ENCODE measurements at regions not wholly inside any gene's neighbourhood (a gene's known extent, or its start where the extent isn't known, plus 50 kb on each side); places are given as distances from the start of the nearest gene placed in this dataset.

- Mint-ChIP-seq H3K36me3 (ENCODE audit: insufficient read depth in 2 of 2) (no peaks in the 10 kb centered on the region), H3K4me1 (ENCODE audit: low read depth) (no peaks in the 10 kb centered on the region), H3K4me3 (no peak overlapping the region), H3K27me3 (ENCODE audit: low read depth) (peaks cover 17% of the 10 kb centered on the region), H3K9me3 (no peaks in the 10 kb centered on the region), H3K27ac (no peak overlapping the region)
- no peak for ATAC-seq (replicated peaks in 1 of 2)
- DNase-seq, result no peak
Observed at GRCh38 chr10:2748287-2748686, 319.1 kb upstream of the PFKP start.

- no peak for ATAC-seq (replicated peaks in 1 of 2)
- no peak for DNase-seq
- no peaks in the 10 kb centered on the region for H3K36me3 Mint-ChIP-seq (ENCODE audit: insufficient read depth in 2 of 2)
- no peaks in the 10 kb centered on the region for H3K9me3 Mint-ChIP-seq
- no peaks in the 10 kb centered on the region for H3K4me1 Mint-ChIP-seq (ENCODE audit: low read depth)
- H3K4me3 Mint-ChIP-seq, result no peak overlapping the region
- H3K27me3 Mint-ChIP-seq (ENCODE audit: low read depth), result peaks cover 17% of the 10 kb centered on the region
- no peak overlapping the region for H3K27ac Mint-ChIP-seq
Observed at GRCh38 chr10:2746638-2747037, 320.7 kb upstream of the PFKP start.

- Mint-ChIP-seq H3K27ac (no peak overlapping the region), H3K4me3 (no peak overlapping the region), H3K9me3 (no peaks in the 10 kb centered on the region), H3K36me3 (ENCODE audit: insufficient read depth in 2 of 2) (no peaks in the 10 kb centered on the region), H3K4me1 (ENCODE audit: low read depth) (no peaks in the 10 kb centered on the region), H3K27me3 (ENCODE audit: low read depth) (peaks cover 17% of the 10 kb centered on the region)
- no peak for DNase-seq
- ATAC-seq (replicated peaks in 1 of 2), result no peak
Observed at GRCh38 chr10:2745666-2746065, 321.7 kb upstream of the PFKP start.

GRCh38 chr10:2744547-2745200, 322.7 kb upstream of the PFKP start:
- DNase-seq (no peak), ATAC-seq (replicated peaks in 1 of 2) (no peak)
- Mint-ChIP-seq H3K4me1 (ENCODE audit: low read depth) (no peaks in the 10 kb centered on the region), H3K9me3 (no peaks in the 10 kb centered on the region), H3K4me3 (no peak overlapping the region), H3K27me3 (ENCODE audit: low read depth) (peaks cover 17% of the 10 kb centered on the region), H3K27ac (no peak overlapping the region), H3K36me3 (ENCODE audit: insufficient read depth in 2 of 2) (no peaks in the 10 kb centered on the region)

GRCh38 chr10:2734603-2735002, 332.7 kb upstream of the PFKP start:
- H3K4me1 Mint-ChIP-seq (ENCODE audit: low read depth), result no peaks in the 10 kb centered on the region
- peaks cover 12% of the 10 kb centered on the region for H3K27me3 Mint-ChIP-seq (ENCODE audit: low read depth)
- ATAC-seq (replicated peaks in 1 of 2) (no peak), DNase-seq (no peak)
- H3K27ac Mint-ChIP-seq, result no peak overlapping the region
- H3K9me3 Mint-ChIP-seq, result peaks cover 4 to 6% of the 10 kb centered on the region in 2 donors
- no peaks in the 10 kb centered on the region for H3K36me3 Mint-ChIP-seq (ENCODE audit: insufficient read depth in 2 of 2)
- no peak overlapping the region for H3K4me3 Mint-ChIP-seq

- Mint-ChIP-seq H3K4me1 (ENCODE audit: low read depth) (no peaks in the 10 kb centered on the region), H3K4me3 (no peak overlapping the region), H3K36me3 (ENCODE audit: insufficient read depth in 2 of 2) (no peaks in the 10 kb centered on the region), H3K27me3 (ENCODE audit: low read depth) (peaks cover 12% of the 10 kb centered on the region), H3K27ac (no peak overlapping the region), H3K9me3 (peaks cover 4 to 6% of the 10 kb centered on the region in 2 donors)
- ATAC-seq (replicated peaks in 1 of 2), result no peak
- no peak for DNase-seq
Observed at GRCh38 chr10:2733278-2733963, 333.9 kb upstream of the PFKP start.

GRCh38 chr10:2731940-2732339, 335.4 kb upstream of the PFKP start:
- H3K27ac Mint-ChIP-seq, result no peak overlapping the region

GRCh38 chr10:2729197-2729596, 338.2 kb upstream of the PFKP start:
- H3K27ac Mint-ChIP-seq, result no peak overlapping the region
- no peaks in the 10 kb centered on the region for H3K36me3 Mint-ChIP-seq (ENCODE audit: insufficient read depth in 2 of 2)
- DNase-seq (no peak), ATAC-seq (replicated peaks in 1 of 2) (no peak)
- H3K4me1 Mint-ChIP-seq (ENCODE audit: low read depth), result no peaks in the 10 kb centered on the region
- no peak overlapping the region for H3K4me3 Mint-ChIP-seq
- peaks cover 4 to 6% of the 10 kb centered on the region in 2 donors for H3K9me3 Mint-ChIP-seq
- peaks cover 12% of the 10 kb centered on the region for H3K27me3 Mint-ChIP-seq (ENCODE audit: low read depth)

More at GRCh38 chr10:2731940-2732339, 335.4 kb upstream of the PFKP start:
- H3K4me3 Mint-ChIP-seq, result no peak overlapping the region
- peaks cover 4 to 6% of the 10 kb centered on the region in 2 donors for H3K9me3 Mint-ChIP-seq
- peaks cover 12% of the 10 kb centered on the region for H3K27me3 Mint-ChIP-seq (ENCODE audit: low read depth)
- no peaks in the 10 kb centered on the region for H3K36me3 Mint-ChIP-seq (ENCODE audit: insufficient read depth in 2 of 2)
- H3K4me1 Mint-ChIP-seq (ENCODE audit: low read depth), result no peaks in the 10 kb centered on the region
- DNase-seq, result no peak
- no peak for ATAC-seq (replicated peaks in 1 of 2)

GRCh38 chr10:2728087-2728486, 339.3 kb upstream of the PFKP start:
- DNase-seq, result no peak
- no peak overlapping the region for H3K4me3 Mint-ChIP-seq
- no peaks in the 10 kb centered on the region for H3K4me1 Mint-ChIP-seq (ENCODE audit: low read depth)
- no peak for ATAC-seq (replicated peaks in 1 of 2)
- peaks cover 12% of the 10 kb centered on the region for H3K27me3 Mint-ChIP-seq (ENCODE audit: low read depth)
- H3K27ac Mint-ChIP-seq, result no peak overlapping the region
- no peaks in the 10 kb centered on the region for H3K36me3 Mint-ChIP-seq (ENCODE audit: insufficient read depth in 2 of 2)
- peaks cover 4 to 6% of the 10 kb centered on the region in 2 donors for H3K9me3 Mint-ChIP-seq

GRCh38 chr10:2716596-2716995, 350.8 kb upstream of the PFKP start:
- DNase-seq (no peak), ATAC-seq (replicated peaks in 1 of 2) (no peak)
- H3K27ac Mint-ChIP-seq, result no peak overlapping the region
- no peaks in the 10 kb centered on the region for H3K4me1 Mint-ChIP-seq (ENCODE audit: low read depth)
- H3K27me3 Mint-ChIP-seq (ENCODE audit: low read depth), result no peaks in the 10 kb centered on the region
- no peaks in the 10 kb centered on the region for H3K36me3 Mint-ChIP-seq (ENCODE audit: insufficient read depth in 2 of 2)
- H3K4me3 Mint-ChIP-seq, result no peak overlapping the region
- no peaks in the 10 kb centered on the region for H3K9me3 Mint-ChIP-seq

- H3K4me3 Mint-ChIP-seq, result no peak overlapping the region
- DNase-seq (no peak), ATAC-seq (replicated peaks in 1 of 2) (no peak)
- H3K9me3 Mint-ChIP-seq, result peaks cover 2 to 7% of the 10 kb centered on the region in 2 donors
- H3K27me3 Mint-ChIP-seq (ENCODE audit: low read depth), result peaks cover 5% of the 10 kb centered on the region
- no peaks in the 10 kb centered on the region for H3K4me1 Mint-ChIP-seq (ENCODE audit: low read depth)
- H3K36me3 Mint-ChIP-seq (ENCODE audit: insufficient read depth in 2 of 2), result peaks cover 4% of the 10 kb centered on the region in 2 donors
- H3K27ac Mint-ChIP-seq, result no peak overlapping the region
Observed at GRCh38 chr10:2714597-2714996, 352.8 kb upstream of the PFKP start.

- H3K9me3 Mint-ChIP-seq, result peaks cover 4% of the 10 kb centered on the region in 2 donors
- no peaks in the 10 kb centered on the region for H3K27me3 Mint-ChIP-seq (ENCODE audit: low read depth)
- ATAC-seq (replicated peaks in 1 of 2), result no peak
- no peak for DNase-seq
- H3K36me3 Mint-ChIP-seq (ENCODE audit: insufficient read depth in 2 of 2), result peaks cover 0 to 1% of the 10 kb centered on the region in 2 donors
- no peak overlapping the region for H3K4me3 Mint-ChIP-seq
- H3K4me1 Mint-ChIP-seq (ENCODE audit: low read depth), result no peaks in the 10 kb centered on the region
- H3K27ac Mint-ChIP-seq, result no peak overlapping the region
Observed at GRCh38 chr10:2703953-2704352, 363.4 kb upstream of the PFKP start.

- no peak overlapping the region for H3K27ac Mint-ChIP-seq
- H3K4me3 Mint-ChIP-seq, result no peak overlapping the region
- H3K4me1 Mint-ChIP-seq (ENCODE audit: low read depth), result no peaks in the 10 kb centered on the region
- H3K9me3 Mint-ChIP-seq, result no peaks in the 10 kb centered on the region
- ATAC-seq (replicated peaks in 1 of 2) (no peak), DNase-seq (no peak)
- H3K27me3 Mint-ChIP-seq (ENCODE audit: low read depth), result no peaks in the 10 kb centered on the region
- H3K36me3 Mint-ChIP-seq (ENCODE audit: insufficient read depth in 2 of 2), result no peaks in the 10 kb centered on the region
Observed at GRCh38 chr10:2701802-2702201, 365.5 kb upstream of the PFKP start.
